ENCODE measurements at regions not wholly inside any gene's neighbourhood (a gene's known extent, or its start where the extent isn't known, plus 50 kb on each side); places are given as distances from the start of the nearest gene placed in this dataset.

DNA sequence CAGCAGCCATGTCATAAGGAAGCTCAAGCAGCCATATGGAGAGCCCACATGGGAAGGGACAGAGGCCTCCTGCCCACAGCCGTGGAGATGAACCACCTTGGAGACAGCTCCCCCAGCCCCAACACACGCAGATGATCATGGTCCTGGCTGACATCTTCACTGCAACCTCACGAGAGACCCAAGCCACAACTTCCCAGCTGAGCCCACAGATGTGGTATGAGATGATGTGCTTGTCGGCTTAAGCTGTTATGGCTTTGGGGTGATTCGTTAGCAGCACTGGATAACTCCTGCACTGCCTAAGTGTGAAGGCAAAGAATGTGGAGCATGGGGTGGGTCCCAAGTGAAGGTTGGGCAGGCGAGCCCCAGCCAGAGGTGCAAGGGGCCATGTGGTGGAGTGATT, 163.4 kb downstream of the ERCC6L2 start:
- no peak for DNase-seq (ENCODE audit: low spot score in 2 of 2)
- H3K4me1 ChIP-seq: peaks cover 0 to 14% (median 0%) of the 10 kb centered on the region in 4 donors
- H3K36me3 ChIP-seq: peaks cover 0 to 16% (median 0%) of the 10 kb centered on the region in 3 donors
- no peaks in the 10 kb centered on the region for H3K27me3 ChIP-seq
- no peak overlapping the region for H3K27ac ChIP-seq
- 85 to 92% methylated on average over 5 to 6 of the region's 6 CpGs for WGBS, 2 donors
- H3K4me3 ChIP-seq: no peak overlapping the region
- H3K9me3 ChIP-seq: peaks cover 0 to 15% (median 0%) of the 10 kb centered on the region in 4 donors
- TF ChIP-seq EP300 (IDR thresholded peaks at IDR 0.05): no peak
- TF ChIP-seq, protein P1, sequence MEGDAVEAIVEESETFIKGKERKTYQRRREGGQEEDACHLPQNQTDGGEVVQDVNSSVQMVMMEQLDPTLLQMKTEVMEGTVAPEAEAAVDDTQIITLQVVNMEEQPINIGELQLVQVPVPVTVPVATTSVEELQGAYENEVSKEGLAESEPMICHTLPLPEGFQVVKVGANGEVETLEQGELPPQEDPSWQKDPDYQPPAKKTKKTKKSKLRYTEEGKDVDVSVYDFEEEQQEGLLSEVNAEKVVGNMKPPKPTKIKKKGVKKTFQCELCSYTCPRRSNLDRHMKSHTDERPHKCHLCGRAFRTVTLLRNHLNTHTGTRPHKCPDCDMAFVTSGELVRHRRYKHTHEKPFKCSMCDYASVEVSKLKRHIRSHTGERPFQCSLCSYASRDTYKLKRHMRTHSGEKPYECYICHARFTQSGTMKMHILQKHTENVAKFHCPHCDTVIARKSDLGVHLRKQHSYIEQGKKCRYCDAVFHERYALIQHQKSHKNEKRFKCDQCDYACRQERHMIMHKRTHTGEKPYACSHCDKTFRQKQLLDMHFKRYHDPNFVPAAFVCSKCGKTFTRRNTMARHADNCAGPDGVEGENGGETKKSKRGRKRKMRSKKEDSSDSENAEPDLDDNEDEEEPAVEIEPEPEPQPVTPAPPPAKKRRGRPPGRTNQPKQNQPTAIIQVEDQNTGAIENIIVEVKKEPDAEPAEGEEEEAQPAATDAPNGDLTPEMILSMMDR (IDR thresholded peaks at IDR 0.05): no peak
- TF ChIP-seq POLR2A (IDR thresholded peaks at IDR 0.05): no peak

DNA sequence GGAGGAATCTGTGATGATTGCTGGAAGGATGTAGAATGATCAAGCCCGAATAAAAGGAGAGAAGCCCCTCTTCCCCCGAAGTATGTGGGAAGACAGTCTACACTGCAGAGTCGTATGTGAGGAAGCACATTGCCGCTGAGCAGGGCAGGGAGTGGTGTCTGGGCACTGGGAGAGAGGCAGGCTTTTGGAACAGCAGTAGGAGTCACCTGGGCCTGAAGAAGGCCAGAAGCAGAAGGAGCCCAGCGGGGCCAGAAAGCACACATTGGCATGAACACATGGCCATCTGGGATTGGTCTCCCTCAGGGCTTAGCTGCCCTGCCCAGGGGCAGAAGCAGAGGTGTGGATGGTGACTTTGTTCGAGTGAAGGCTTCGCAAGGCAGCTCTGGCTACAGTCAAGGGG, 162.8 kb downstream of the ERCC6L2 start:
- Histone ChIP-seq H3K4me1 (peaks cover 0 to 14% (median 0%) of the 10 kb centered on the region in 4 donors), H3K36me3 (peaks cover 0 to 16% (median 0%) of the 10 kb centered on the region in 3 donors)
- TF ChIP-seq, protein P1 (IDR thresholded peaks at IDR 0.05): no peak
- TF ChIP-seq EP300 (IDR thresholded peaks at IDR 0.05) (no peak), POLR2A (IDR thresholded peaks at IDR 0.05) (no peak)

DNA sequence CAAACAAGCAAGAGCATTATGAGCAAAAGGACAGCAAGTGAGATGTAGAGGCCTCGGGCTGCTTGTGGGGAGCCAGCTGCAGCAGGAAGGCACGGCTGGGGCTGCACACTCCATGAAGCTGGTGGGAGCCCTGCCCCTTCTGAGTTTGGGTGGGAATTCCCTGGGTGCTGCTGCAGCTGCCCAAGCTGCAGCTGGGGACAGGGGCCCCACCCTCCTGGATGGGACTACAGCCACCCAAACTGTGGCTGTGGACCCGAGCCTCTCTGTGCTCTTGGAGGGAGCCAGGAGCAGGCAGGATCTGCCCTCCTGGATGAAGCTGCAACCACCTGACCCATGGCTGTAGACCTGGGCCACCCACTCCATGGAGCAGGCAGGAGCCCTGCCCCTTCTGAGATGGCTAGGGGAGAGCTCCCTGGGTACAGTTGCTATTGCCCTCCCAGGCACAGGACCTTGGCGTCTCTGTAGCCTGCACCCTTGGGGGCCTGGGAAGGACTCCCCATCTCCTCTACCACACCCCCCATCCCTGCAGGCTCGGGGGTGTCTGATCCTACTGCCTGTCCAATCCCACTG, 159.1 kb downstream of the ERCC6L2 start:
- Histone ChIP-seq H3K4me1 (peaks cover 0 to 17% (median 14%) of the 10 kb centered on the region in 4 donors), H3K27me3 (no peaks in the 10 kb centered on the region), H3K36me3 (peaks cover 0 to 15% (median 0%) of the 10 kb centered on the region in 3 donors), H3K4me3 (no peak overlapping the region), H3K9me3 (peaks cover 0 to 15% (median 0%) of the 10 kb centered on the region in 4 donors), H3K27ac (no peak overlapping the region)
- 89 to 90% methylated on average over 5 of the region's 5 CpGs for WGBS, 2 donors
- TF ChIP-seq POLR2A (IDR thresholded peaks at IDR 0.05): no peak
- no peak for TF ChIP-seq EP300 (IDR thresholded peaks at IDR 0.05)
- TF ChIP-seq, protein P1 (IDR thresholded peaks at IDR 0.05): no peak
- DNase-seq (ENCODE audit: low spot score in 2 of 2): no peak

More for the DNA sequence above, 162.8 kb downstream of the ERCC6L2 start:
- Histone ChIP-seq H3K27me3 (no peaks in the 10 kb centered on the region), H3K4me3 (no peak overlapping the region), H3K9me3 (peaks cover 0 to 15% (median 0%) of the 10 kb centered on the region in 4 donors), H3K27ac (no peak overlapping the region)
- WGBS, 2 donors: 97 to 98% methylated on average over 7 of the region's 7 CpGs
- no peak for DNase-seq (ENCODE audit: low spot score in 2 of 2)

DNA sequence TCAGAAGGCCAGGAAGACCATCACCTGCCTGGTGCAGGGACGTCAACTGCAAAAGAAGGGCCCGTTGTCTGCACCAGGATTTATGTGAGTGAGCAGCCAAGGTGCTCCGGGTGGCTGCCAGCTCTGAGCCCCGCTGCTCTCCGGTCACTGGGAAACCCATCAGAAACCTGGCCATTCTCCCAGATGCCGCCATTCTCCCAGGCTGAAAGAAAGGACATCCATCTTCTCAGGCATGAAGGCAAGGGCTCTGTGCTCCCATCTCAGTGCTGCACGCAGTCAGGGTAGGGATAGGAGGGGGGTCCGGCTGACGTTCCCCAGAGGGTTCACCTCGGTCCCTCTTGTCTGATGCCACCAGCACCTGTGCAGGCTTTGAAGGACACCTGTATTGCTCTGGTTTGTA, 158.4 kb downstream of the ERCC6L2 start:
- Histone ChIP-seq H3K9me3 (peaks cover 0 to 9% (median 0%) of the 10 kb centered on the region in 4 donors), H3K27me3 (no peaks in the 10 kb centered on the region), H3K36me3 (peaks cover 0 to 7% (median 0%) of the 10 kb centered on the region in 3 donors), H3K27ac (no peak overlapping the region), H3K4me3 (no peak overlapping the region), H3K4me1 (peaks cover 0 to 17% (median 14%) of the 10 kb centered on the region in 4 donors)
- DNase-seq (ENCODE audit: low spot score in 2 of 2): no peak
- WGBS, 2 donors: 94 to 98% methylated on average over 10 of the region's 10 CpGs
- TF ChIP-seq POLR2A (IDR thresholded peaks at IDR 0.05) (no peak), EP300 (IDR thresholded peaks at IDR 0.05) (no peak)
- TF ChIP-seq, protein P1 (IDR thresholded peaks at IDR 0.05): no peak

DNA sequence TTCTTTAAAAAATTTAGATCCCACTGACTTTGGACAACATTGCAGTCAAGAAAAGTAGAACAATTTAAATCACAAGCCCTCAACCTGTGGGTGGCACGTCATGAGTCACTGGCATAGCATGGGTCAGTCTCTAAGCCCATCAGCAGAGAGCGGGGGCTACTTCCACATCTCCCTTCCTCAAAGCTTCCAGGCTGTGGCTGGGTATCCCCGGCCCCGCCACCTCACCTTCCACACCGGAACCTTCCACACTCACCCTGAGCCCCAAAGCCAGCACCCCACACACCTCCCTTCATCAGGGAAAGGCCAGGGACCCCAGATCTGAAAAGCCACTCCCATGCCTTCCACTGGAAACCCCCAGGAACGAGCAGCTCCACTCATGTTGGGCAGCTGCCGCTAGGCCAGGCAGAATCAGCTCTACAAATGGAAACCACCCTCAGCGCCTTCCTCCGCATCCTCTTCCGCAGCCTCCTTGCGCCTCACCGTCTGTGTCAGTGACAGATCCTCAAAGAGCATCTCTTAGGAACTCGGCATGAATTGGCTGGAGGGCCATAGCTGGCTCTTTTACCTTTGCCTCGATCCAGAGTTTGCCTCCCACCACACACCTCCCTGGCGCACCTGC, 156.5 kb downstream of the ERCC6L2 start:
- Histone ChIP-seq H3K9me3 (no peaks in the 10 kb centered on the region), H3K4me3 (no peak overlapping the region), H3K4me1 (peaks cover 0 to 31% (median 23%) of the 10 kb centered on the region in 4 donors), H3K36me3 (no peaks in the 10 kb centered on the region), H3K27ac (no peak overlapping the region), H3K27me3 (peaks cover 0 to 6% of the 10 kb centered on the region in 2 donors)
- TF ChIP-seq POLR2A (IDR thresholded peaks at IDR 0.05) (no peak), EP300 (IDR thresholded peaks at IDR 0.05) (no peak)
- TF ChIP-seq, protein P1 (IDR thresholded peaks at IDR 0.05): no peak
- DNase-seq (ENCODE audit: low spot score in 2 of 2): no peak
- WGBS, 2 donors: 90 to 91% methylated on average over 15 of the region's 15 CpGs

Data from tibial nerve (tissue), 4 donors.